ENCODE measurements at regions not wholly inside any gene's neighbourhood (a gene's known extent, or its start where the extent isn't known, plus 50 kb on each side); places are given as distances from the start of the nearest gene placed in this dataset.

DNA sequence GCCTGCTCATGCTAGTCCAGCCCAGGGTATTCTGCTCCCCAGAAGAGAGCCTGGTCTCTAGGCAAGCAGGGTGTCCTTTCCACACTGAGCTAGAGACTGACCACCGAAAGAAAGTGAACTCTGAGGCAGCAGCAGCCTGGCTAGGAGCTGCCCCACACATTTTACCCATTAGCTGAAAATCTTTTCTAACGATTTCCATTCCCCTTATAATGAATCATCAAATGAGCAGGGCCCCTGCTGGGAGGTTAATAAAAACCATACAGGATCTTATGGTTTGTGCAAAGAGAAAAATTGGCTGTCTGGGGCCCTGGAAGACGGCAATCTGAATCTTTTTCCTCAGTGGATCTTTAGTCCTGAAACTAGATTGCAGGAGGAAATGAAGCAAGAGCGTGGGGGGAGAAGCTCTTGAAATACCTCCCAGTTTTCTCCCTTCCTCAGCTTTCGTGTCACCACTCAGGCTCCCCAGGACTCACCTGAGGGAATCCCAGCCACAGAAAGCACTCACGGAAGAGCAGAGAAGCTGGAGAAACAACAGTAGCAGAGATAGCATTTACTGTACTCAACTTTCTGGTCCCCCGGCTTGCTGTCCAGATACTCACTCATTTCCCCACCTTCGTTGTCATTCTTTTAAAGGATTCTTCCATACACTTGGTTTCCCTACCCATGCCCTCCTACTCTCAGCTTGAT lies 74.7 kb upstream of the CD44 start:
- TF ChIP-seq POLR2A (IDR thresholded peaks at IDR 0.05), result no peak
- TF ChIP-seq, protein P1, sequence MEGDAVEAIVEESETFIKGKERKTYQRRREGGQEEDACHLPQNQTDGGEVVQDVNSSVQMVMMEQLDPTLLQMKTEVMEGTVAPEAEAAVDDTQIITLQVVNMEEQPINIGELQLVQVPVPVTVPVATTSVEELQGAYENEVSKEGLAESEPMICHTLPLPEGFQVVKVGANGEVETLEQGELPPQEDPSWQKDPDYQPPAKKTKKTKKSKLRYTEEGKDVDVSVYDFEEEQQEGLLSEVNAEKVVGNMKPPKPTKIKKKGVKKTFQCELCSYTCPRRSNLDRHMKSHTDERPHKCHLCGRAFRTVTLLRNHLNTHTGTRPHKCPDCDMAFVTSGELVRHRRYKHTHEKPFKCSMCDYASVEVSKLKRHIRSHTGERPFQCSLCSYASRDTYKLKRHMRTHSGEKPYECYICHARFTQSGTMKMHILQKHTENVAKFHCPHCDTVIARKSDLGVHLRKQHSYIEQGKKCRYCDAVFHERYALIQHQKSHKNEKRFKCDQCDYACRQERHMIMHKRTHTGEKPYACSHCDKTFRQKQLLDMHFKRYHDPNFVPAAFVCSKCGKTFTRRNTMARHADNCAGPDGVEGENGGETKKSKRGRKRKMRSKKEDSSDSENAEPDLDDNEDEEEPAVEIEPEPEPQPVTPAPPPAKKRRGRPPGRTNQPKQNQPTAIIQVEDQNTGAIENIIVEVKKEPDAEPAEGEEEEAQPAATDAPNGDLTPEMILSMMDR (IDR thresholded peaks at IDR 0.05), result no peak
- TF ChIP-seq EP300 (IDR thresholded peaks at IDR 0.05), result no peak

All from stomach (tissue), 4 donors.